Activated CD8-positive, alpha-beta memory T cell treated with anti-CD3 and anti-CD28 coated beads, Interleukin-2, amount 50 U/mL, for 4 hours (primary cell): ENCODE measurements at regions not wholly inside any gene's neighbourhood (a gene's known extent, or its start where the extent isn't known, plus 50 kb on each side); places are given as distances from the start of the nearest gene placed in this dataset.

Experiments used
- DNase-seq: peaks from one replicate; pipeline ENCODE4 v3.0.0-alpha.2; 2020

- no peak for DNase-seq
Observed at GRCh38 chr9:81242866-81243265, 446.5 kb downstream of the TLE1 start.

DNA sequence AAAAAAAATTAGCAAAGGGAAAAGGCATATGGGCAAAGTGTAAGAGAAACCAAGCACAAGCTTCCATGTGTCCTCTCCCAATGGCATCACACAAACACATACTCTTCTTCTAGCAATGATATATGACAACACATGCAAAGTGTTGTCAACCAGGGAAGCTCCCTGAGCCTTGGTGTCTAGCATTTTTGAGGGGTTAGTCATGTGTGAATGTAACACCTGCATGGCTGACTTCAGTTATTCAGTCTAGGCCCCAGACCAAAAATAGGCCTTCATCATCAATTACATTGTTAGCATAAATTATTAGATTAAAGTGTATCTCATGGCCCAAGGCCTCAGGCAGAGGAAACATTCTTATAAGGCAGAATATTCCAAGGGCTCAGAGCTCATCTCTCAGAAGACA is 450.0 kb downstream of the TLE1 start:
- no peak for DNase-seq

GRCh38 chr9:81237565-81238231 is 451.6 kb downstream of the TLE1 start:
- DNase-seq = no peak

GRCh38 chr9:81234924-81235610 is 454.3 kb downstream of the TLE1 start:
- DNase-seq = no peak

- no peak for DNase-seq
Observed at GRCh38 chr9:81231011-81231410, 458.3 kb downstream of the TLE1 start.

- no peak for DNase-seq
Observed at GRCh38 chr9:81227507-81228245, 461.7 kb downstream of the TLE1 start.

DNA sequence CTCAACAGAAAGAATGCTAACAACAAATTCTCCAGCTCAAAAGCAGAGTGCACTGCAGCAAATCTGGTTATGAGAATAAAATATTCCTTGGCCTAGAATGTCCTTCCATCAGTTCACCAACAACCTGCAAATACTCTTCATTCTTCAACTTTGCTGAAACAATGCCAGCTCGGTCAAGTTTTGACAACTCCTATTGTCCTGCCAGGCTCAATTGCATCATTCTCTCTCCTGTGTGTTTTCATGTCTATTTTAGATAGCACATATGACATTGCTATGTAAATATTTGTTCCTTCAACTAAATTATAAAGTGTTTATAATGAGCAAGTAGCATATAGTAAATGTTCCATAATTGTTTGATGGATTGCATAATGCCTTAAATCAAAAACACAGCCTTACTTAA is 463.8 kb downstream of the TLE1 start:
- no peak for DNase-seq

DNA sequence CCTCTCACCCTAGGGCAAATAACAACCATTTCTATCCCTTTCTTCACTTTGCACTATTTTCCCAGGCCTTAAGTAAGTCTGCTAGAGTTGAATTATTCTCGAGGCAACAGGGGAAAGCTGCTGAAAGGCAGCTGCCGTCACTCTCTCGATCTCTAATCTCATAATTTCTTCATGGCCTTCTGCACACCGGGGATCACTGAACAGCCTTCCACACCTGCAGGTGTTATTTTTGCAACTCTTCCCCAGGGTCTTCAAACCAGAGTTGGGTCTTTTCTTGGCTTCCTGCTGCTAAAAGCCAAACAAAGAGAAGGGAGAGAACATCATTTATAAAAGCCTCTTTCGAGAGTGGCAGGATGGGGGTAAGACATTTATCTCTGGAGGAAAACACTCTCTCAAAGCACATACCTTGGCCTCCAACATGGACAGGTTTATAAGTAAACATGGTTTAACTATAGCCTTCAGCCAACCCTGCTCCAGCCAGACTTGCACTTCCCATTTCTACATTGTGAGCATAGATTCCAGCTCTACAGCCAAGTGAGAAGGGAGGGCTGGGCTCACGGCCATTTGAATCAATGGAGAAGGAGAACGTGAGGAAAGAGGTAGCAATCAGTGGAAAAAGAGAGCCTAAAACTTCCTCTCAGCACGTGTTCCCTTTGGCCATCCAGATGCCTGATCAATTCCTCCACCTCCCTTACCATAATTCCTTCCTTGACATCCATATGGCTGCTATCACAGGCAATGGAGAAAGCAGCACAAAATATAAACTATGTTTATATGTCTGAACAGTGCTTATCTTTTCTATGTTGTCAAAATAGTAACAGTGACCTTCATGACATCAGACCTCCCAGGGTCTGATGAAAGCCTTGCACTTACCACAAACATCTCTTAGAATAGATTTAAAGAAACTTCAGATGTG is 464.9 kb downstream of the TLE1 start:
- DNase-seq = no peak

- no peak for DNase-seq
Observed at GRCh38 chr9:81214975-81215374, 474.4 kb downstream of the TLE1 start.

DNA sequence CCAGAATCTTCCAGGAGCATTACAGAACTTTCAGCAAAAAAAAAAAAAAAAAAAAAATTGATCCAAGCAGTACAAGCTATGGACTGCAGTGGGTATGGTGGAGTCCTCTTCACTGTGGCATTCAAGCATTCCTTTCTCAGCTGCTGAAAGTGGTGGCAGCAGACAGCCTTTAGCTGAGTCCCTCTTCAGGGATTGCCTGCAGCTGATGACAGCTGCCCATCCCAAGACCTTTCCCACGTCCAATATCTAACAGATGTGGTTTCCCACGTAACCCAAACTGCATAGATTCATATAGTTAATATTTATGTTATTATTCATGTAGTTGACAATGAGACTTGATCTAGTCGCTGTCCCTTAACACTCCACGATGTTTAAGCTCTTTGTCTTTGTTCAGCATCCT is 475.9 kb downstream of the TLE1 start:
- DNase-seq = no peak

DNA sequence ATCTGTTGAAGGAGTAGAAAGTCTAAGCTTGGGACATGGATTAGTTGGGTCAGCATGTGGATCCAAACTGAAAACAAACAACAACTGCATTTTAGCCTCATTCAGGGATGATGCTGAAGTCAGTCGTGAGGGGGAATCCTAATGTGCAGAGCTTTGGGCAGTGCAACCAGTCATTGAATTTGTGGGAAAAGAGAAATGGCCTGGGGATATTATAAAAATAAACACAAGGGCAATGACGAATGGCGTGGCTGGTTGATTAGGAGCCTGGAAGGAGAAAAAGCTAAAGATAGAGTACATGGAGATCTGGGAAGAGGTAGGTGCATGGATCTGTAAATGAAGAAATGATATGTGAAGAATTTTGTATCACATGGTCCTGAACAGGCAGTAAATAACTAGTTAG is 477.6 kb downstream of the TLE1 start:
- DNase-seq = no peak

DNA sequence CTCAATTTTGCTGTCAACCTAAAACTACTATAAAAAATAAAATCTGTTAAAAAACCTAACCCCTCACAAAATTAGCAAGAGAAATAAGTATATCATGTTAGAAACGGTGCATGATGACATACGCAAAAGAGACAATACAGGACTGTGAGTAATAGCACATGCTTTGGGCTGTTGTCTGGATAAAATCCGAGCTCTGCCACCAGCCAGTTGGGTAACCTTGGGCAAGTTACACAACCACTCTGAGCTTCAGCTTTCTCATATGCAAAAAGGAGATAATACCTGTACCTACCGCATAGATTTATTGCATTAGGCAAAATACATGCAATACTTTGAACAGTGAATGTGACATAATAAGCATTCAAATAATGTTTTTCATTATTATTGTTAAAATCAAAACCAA is 481.7 kb downstream of the TLE1 start:
- DNase-seq = no peak

DNA sequence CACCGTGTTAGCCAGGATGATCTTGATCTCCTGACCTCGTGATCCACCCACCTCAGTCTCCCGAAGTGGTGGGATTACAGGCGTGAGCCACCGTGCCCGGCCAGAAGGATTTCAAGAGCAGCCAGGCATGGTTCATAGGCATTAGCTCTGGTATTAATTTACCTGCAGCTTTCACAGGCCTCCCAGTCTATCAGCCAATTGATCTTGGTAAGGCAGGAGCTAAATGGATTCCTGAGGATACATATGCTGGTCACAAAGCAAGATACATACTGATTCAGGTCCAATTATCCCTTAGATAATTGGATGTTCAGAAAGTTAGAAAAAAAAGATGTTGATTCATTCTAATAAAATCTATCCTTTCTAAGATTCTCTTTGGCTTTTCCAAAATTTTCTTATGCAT is 487.1 kb downstream of the TLE1 start:
- no peak for DNase-seq

DNA sequence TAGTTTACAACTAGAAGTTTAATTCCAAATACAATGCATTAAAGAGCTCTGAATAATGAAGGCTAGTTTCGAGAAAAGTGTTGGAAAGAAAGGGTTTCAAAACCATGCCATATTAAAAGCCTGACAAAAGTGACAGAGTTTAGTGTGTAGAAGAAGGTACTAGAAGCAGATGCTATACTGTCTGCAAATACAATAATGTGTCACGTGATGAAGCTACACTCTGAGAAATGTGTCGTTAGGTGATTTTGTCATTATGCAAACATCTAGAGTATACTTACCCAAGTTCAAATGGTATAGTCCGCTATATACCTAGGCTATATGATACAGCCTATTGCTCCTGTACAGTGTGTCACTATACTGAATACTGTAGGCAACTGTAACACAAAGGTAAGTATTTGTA is 494.1 kb downstream of the TLE1 start:
- no peak for DNase-seq

GRCh38 chr9:81193362-81194339 is 495.7 kb downstream of the TLE1 start:
- no peak for DNase-seq

DNA sequence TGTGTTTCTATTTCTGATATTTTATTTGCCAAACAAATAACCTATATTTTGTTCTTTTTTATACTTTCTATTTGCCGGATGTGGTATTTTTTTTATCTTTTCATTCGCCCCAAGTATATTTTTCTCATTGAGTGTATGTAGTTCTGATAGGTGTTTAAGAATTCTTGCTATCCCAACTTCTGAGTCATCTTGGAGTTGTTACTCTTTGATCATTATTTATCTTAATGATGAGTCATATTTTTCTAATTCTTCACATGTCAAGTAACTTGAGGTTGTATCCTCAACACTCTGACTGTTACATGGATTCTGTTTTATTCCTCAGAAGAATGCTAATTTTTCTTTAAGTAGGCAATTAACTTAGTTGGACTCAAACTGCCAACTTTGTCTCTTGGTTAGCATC is 498.1 kb downstream of the TLE1 start:
- DNase-seq = no peak

GRCh38 chr9:81190659-81191058 is 498.7 kb downstream of the TLE1 start:
- DNase-seq = no peak

- no peak for DNase-seq
Observed at GRCh38 chr9:81183761-81184160, 505.6 kb downstream of the TLE1 start.

DNA sequence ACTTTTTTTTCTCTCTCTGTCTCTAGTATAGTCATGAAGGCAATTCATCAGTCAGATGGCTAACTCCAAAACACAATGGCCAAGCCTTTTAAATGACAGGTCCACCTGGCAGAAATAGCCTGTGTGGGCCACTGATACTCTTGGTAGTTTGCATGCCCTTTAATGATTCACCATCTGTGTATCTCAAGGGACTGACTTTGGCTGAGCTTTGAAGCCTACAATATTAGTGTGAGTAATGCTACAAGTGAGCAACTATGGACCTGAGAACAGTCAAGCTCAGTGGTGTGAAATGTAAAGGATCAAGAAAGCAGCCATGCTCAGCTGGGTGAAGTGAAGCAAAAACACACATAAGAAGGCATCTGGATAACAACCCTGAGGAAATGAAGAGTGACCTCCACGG is 506.9 kb downstream of the TLE1 start:
- DNase-seq = no peak

DNA sequence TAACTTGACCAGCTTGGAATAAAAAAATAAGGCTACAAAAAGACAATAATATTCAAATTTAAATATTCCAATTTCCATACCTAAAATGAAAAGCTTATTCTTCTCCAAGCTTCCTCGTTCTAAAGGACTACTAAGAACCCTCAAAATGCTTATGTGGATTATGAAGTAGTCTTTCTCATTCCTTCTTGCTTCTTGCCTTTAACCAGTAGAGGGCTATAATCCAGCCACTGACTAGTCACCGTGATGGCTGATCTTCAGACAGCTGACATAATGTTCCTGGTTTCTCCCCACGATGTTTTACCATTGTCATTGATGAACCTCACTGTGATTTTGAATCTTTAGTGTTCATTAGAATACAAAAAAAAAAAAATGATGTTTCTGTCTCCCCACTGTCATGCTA is 515.3 kb downstream of the TLE1 start:
- no peak for DNase-seq

- no peak for DNase-seq
Observed at GRCh38 chr9:81171689-81172088, 517.7 kb downstream of the TLE1 start.

- no peak for DNase-seq
Observed at GRCh38 chr9:81162361-81162760, 527.0 kb downstream of the TLE1 start.
